Loucy (cell line): ENCODE measurements at regions not wholly inside any gene's neighbourhood (a gene's known extent, or its start where the extent isn't known, plus 50 kb on each side); places are given as distances from the start of the nearest gene placed in this dataset.

Experiments used
- H2AFZ ChIP-seq: fragments of 200-600 bp; sonication (generic); 2 replicates; pipeline ENCODE4 v1.6.0; 2016; ENCODE audit warnings: antibody characterized with exemption, mild to moderate bottlenecking, low read length, moderate library complexity
- H3F3A ChIP-seq: fragments of 200-600 bp; 2 replicates; pipeline ENCODE4 v1.6.0; 2016; ENCODE audit warnings: antibody characterized with exemption, low read depth, mild to moderate bottlenecking
- H3K27me3 ChIP-seq: fragments of 200-600 bp; sonication (generic); 2 replicates; pipeline ENCODE4 v1.6.1; 2014; ENCODE audit warnings: low read length, mild to moderate bottlenecking; ENCODE audit not compliant: insufficient read depth, poor library complexity, severe bottlenecking
- H3K36me3 ChIP-seq: fragments of 200-600 bp; sonication (generic); 2 replicates; pipeline ENCODE4 v1.6.1; 2016; ENCODE audit warnings: low read length; ENCODE audit not compliant: insufficient read depth
- H3K4me1 ChIP-seq: fragments of 200-600 bp; sonication (generic); 2 replicates; pipeline ENCODE4 v1.5.1; 2014; ENCODE audit warnings: low read length, mild to moderate bottlenecking; ENCODE audit not compliant: insufficient read depth, poor library complexity, severe bottlenecking
- H3K4me2 ChIP-seq: fragments of 200-600 bp; sonication (generic); 2 replicates; pipeline ENCODE4 v1.6.0; 2014; ENCODE audit warnings: antibody characterized with exemption, low read length, low read depth, mild to moderate bottlenecking; ENCODE audit not compliant: poor library complexity, severe bottlenecking
- H3K4me3 ChIP-seq: fragments of 200-600 bp; sonication (generic); 2 replicates; pipeline ENCODE4 v1.5.1; 2014; ENCODE audit warnings: low read length, mild to moderate bottlenecking, mixed read lengths; ENCODE audit not compliant: poor library complexity, severe bottlenecking
- H3K79me2 ChIP-seq: fragments of 200-600 bp; sonication (generic); 2 replicates; pipeline ENCODE4 v1.6.1; 2014; ENCODE audit warnings: low read length; ENCODE audit not compliant: insufficient read depth
- H3K9ac ChIP-seq: fragments of 200-600 bp; sonication (generic); 2 replicates; pipeline ENCODE4 v1.6.0; 2014; ENCODE audit warnings: mild to moderate bottlenecking, low read depth, low read length, moderate library complexity; ENCODE audit not compliant: poor library complexity, severe bottlenecking
- H3K9me2 ChIP-seq: fragments of 200-600 bp; sonication (generic); replicated peaks from 2 replicates; pipeline ENCODE4 v1.6.1; 2016; ENCODE audit warnings: low read depth, low read length, mixed read lengths
- H3K9me3 ChIP-seq: fragments of 200-600 bp; sonication (generic); 2 replicates; pipeline ENCODE4 v1.6.1; 2014; ENCODE audit warnings: mild to moderate bottlenecking, antibody characterized with exemption, low read length, low read depth; ENCODE audit not compliant: insufficient read depth
- H4K20me1 ChIP-seq: fragments of 200-600 bp; sonication (generic); 2 replicates; pipeline ENCODE4 v1.6.0; 2014; ENCODE audit warnings: antibody characterized with exemption, low read length, mild to moderate bottlenecking; ENCODE audit not compliant: insufficient read depth, poor library complexity, severe bottlenecking
- EZH2phosphoT487 ChIP-seq: fragments of 200-600 bp; IDR thresholded peaks from 2 replicates; pipeline ENCODE4 v1.6.1; 2018; ENCODE audit warnings: antibody characterized with exemption, mild to moderate bottlenecking, moderate library complexity, borderline replicate concordance
- TF ChIP-seq, protein P1 (sequence below): fragments of 200-600 bp; sonication (generic); conservative IDR thresholded peaks from 2 replicates; pipeline ENCODE4 v1.5.1; 2014; ENCODE audit warnings: mild to moderate bottlenecking, antibody characterized with exemption, low read length

GRCh38 chr4:177508662-177509061 lies 66.4 kb upstream of the AGA start:
- Histone ChIP-seq H3K9me2 (no peaks in the 10 kb centered on the region), H4K20me1 (no peaks in the 10 kb centered on the region), H3K4me3 (no peak overlapping the region), H3K27me3 (no peaks in the 10 kb centered on the region), H3K36me3 (no peaks in the 10 kb centered on the region), H3K4me2 (no peak overlapping the region), H3K79me2 (no peaks in the 10 kb centered on the region), H2AFZ (no peak overlapping the region), H3K4me1 (no peaks in the 10 kb centered on the region), H3F3A (no peaks in the 10 kb centered on the region), H3K9me3 (no peaks in the 10 kb centered on the region), H3K9ac (no peak overlapping the region)
- TF ChIP-seq EZH2phosphoT487 = no peak
- TF ChIP-seq, protein P1, sequence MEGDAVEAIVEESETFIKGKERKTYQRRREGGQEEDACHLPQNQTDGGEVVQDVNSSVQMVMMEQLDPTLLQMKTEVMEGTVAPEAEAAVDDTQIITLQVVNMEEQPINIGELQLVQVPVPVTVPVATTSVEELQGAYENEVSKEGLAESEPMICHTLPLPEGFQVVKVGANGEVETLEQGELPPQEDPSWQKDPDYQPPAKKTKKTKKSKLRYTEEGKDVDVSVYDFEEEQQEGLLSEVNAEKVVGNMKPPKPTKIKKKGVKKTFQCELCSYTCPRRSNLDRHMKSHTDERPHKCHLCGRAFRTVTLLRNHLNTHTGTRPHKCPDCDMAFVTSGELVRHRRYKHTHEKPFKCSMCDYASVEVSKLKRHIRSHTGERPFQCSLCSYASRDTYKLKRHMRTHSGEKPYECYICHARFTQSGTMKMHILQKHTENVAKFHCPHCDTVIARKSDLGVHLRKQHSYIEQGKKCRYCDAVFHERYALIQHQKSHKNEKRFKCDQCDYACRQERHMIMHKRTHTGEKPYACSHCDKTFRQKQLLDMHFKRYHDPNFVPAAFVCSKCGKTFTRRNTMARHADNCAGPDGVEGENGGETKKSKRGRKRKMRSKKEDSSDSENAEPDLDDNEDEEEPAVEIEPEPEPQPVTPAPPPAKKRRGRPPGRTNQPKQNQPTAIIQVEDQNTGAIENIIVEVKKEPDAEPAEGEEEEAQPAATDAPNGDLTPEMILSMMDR = no peak

GRCh38 chr4:177509226-177509745 lies 67.0 kb upstream of the AGA start:
- Histone ChIP-seq H3K9ac (no peak overlapping the region), H3K9me3 (no peaks in the 10 kb centered on the region), H3K27me3 (no peaks in the 10 kb centered on the region), H3K79me2 (no peaks in the 10 kb centered on the region), H3F3A (no peaks in the 10 kb centered on the region), H3K4me1 (no peaks in the 10 kb centered on the region), H2AFZ (no peak overlapping the region), H3K4me2 (no peak overlapping the region), H4K20me1 (no peaks in the 10 kb centered on the region), H3K36me3 (no peaks in the 10 kb centered on the region), H3K4me3 (no peak overlapping the region), H3K9me2 (no peaks in the 10 kb centered on the region)
- TF ChIP-seq EZH2phosphoT487 = no peak
- TF ChIP-seq, protein P1 = no peak

GRCh38 chr4:177511611-177512010 lies 69.4 kb upstream of the AGA start:
- no peaks in the 10 kb centered on the region for H3K9me3 ChIP-seq
- H3K27me3 ChIP-seq = no peaks in the 10 kb centered on the region
- TF ChIP-seq, protein P1 = no peak
- TF ChIP-seq EZH2phosphoT487 = no peak
- H3K4me2 ChIP-seq = no peak overlapping the region
- H3K79me2 ChIP-seq = no peaks in the 10 kb centered on the region
- H3K4me3 ChIP-seq = no peak overlapping the region
- H2AFZ ChIP-seq = no peak overlapping the region
- no peaks in the 10 kb centered on the region for H3K4me1 ChIP-seq
- no peaks in the 10 kb centered on the region for H3K36me3 ChIP-seq
- no peak overlapping the region for H3K9ac ChIP-seq
- no peaks in the 10 kb centered on the region for H4K20me1 ChIP-seq
- H3F3A ChIP-seq = no peaks in the 10 kb centered on the region
- H3K9me2 ChIP-seq = no peaks in the 10 kb centered on the region
